GM23338 (cell line): ENCODE measurements at regions not wholly inside any gene's neighbourhood (a gene's known extent, or its start where the extent isn't known, plus 50 kb on each side); places are given as distances from the start of the nearest gene placed in this dataset.

Experiments used
- ATAC-seq: fragments of 200-7000 bp; cut with Tn5 transposase; 3 replicates; pipeline ENCODE4 v1.9.1; 2020
- DNase-seq: peaks from one replicate; pipeline ENCODE4 v3.0.0-alpha.2; 2015; ENCODE audit warnings: low spot score
- H2AFZ ChIP-seq: fragments of 200-600 bp; sonication (generic); 2 replicates; pipeline ENCODE4 v1.8.0; 2016; ENCODE audit warnings: antibody characterized with exemption, mild to moderate bottlenecking, moderate library complexity
- H3F3A ChIP-seq: fragments of 200-600 bp; sonication (generic); replicated peaks from 2 replicates; pipeline ENCODE4 v1.8.0; 2017; ENCODE audit warnings: antibody characterized with exemption, mixed run types, low read depth
- H3K27ac ChIP-seq: fragments of 200-600 bp; sonication (generic); 2 replicates; pipeline ENCODE4 v1.6.1; 2016; ENCODE audit warnings: low read depth
- H3K27me3 ChIP-seq: fragments of 200-600 bp; sonication (generic); 2 replicates; pipeline ENCODE4 v1.8.0; 2016; ENCODE audit warnings: mild to moderate bottlenecking, mixed run types, moderate library complexity; ENCODE audit not compliant: insufficient read depth
- H3K36me3 ChIP-seq: fragments of 200-600 bp; sonication (generic); 2 replicates; pipeline ENCODE4 v1.8.0; 2016; ENCODE audit warnings: mild to moderate bottlenecking; ENCODE audit not compliant: insufficient read depth
- H3K4me1 ChIP-seq: fragments of 200-600 bp; sonication (generic); 2 replicates; pipeline ENCODE4 v1.8.0; 2016; ENCODE audit warnings: mild to moderate bottlenecking, moderate library complexity; ENCODE audit not compliant: insufficient read depth
- H3K4me2 ChIP-seq: fragments of 200-600 bp; sonication (generic); 2 replicates; pipeline ENCODE4 v1.7.1; 2017; ENCODE audit warnings: mixed run types
- H3K4me3 ChIP-seq: fragments of 200-600 bp; sonication (generic); 2 replicates; pipeline ENCODE4 v1.6.1; 2016; ENCODE audit warnings: mixed run types
- H3K79me2 ChIP-seq: fragments of 200-600 bp; sonication (generic); replicated peaks from 2 replicates; pipeline ENCODE4 v1.8.0; 2017; ENCODE audit warnings: mild to moderate bottlenecking; ENCODE audit not compliant: insufficient read depth
- H3K9me2 ChIP-seq: fragments of 200-600 bp; sonication (generic); 2 replicates; pipeline ENCODE4 v1.8.0; 2017; ENCODE audit not compliant: insufficient read depth
- H4K20me1 ChIP-seq: fragments of 200-600 bp; sonication (generic); replicated peaks from 2 replicates; pipeline ENCODE4 v1.8.0; 2017; ENCODE audit warnings: mild to moderate bottlenecking; ENCODE audit not compliant: insufficient read depth
- H3K27ac Mint-ChIP-seq: 2 replicates; pipeline ENCODE4 v1.8.0; 2020; ENCODE audit warnings: inconsistent platforms, mild to moderate bottlenecking, moderate library complexity, mixed read lengths
- H3K27me3 Mint-ChIP-seq: 3 replicates; pipeline ENCODE4 v1.8.0; 2022; ENCODE audit warnings: low read depth, mild to moderate bottlenecking, moderate library complexity, mixed read lengths, inconsistent platforms; ENCODE audit not compliant: insufficient read depth, poor library complexity
- H3K36me3 Mint-ChIP-seq: 3 replicates; pipeline ENCODE4 v1.8.0; 2021; ENCODE audit warnings: low read depth, mild to moderate bottlenecking, inconsistent platforms, moderate library complexity, mixed read lengths
- H3K4me1 Mint-ChIP-seq: 3 replicates; pipeline ENCODE4 v1.8.0; 2020; ENCODE audit warnings: mild to moderate bottlenecking, inconsistent platforms, mixed read lengths
- H3K4me3 Mint-ChIP-seq: 3 replicates; pipeline ENCODE4 v1.8.0; 2021; ENCODE audit warnings: moderate library complexity, mild to moderate bottlenecking, inconsistent platforms, mixed read lengths
- H3K9me3 Mint-ChIP-seq: 3 replicates; pipeline ENCODE4 v1.8.0; 2020; ENCODE audit warnings: moderate library complexity, mild to moderate bottlenecking, inconsistent platforms, mixed read lengths
- CREB1 ChIP-seq: fragments of 250-450 bp; sonication (Bioruptor Pico); IDR thresholded peaks from 2 replicates; pipeline ENCODE4 v1.5.0; 2020; ENCODE audit warnings: low read depth, mild to moderate bottlenecking, moderate library complexity
- EZH2 ChIP-seq: fragments of 200-600 bp; sonication (generic); IDR thresholded peaks from one replicate; pipeline ENCODE4 v1.8.0; 2017; ENCODE audit warnings: antibody characterized with exemption, mild to moderate bottlenecking, low read depth; ENCODE audit not compliant: unreplicated experiment
- EZH2phosphoT487 ChIP-seq: fragments of 200-600 bp; sonication (generic); IDR thresholded peaks from one replicate; pipeline ENCODE4 v1.8.1; 2018; ENCODE audit warnings: antibody characterized with exemption; ENCODE audit not compliant: unreplicated experiment
- JUNB ChIP-seq: IDR thresholded peaks from one replicate; pipeline ENCODE4 v1.6.1; 2016; ENCODE audit warnings: antibody characterized with exemption; ENCODE audit not compliant: unreplicated experiment
- NANOG ChIP-seq: IDR thresholded peaks from 2 replicates; pipeline ENCODE4 v1.6.1; 2016; ENCODE audit warnings: antibody characterized with exemption, borderline replicate concordance
- POLR2AphosphoS5 ChIP-seq: IDR thresholded peaks from 2 replicates; pipeline ENCODE4 v1.6.1; 2016; ENCODE audit warnings: antibody characterized with exemption, low read depth
- STAT1 ChIP-seq: IDR thresholded peaks from one replicate; pipeline ENCODE4 v1.6.1; 2016; ENCODE audit warnings: antibody characterized with exemption; ENCODE audit not compliant: unreplicated experiment
- ZNF114 ChIP-seq: fragments of 250-450 bp; sonication (Bioruptor Pico); IDR thresholded peaks from 2 replicates; pipeline ENCODE4 v1.5.0; 2020; ENCODE audit warnings: mild to moderate bottlenecking, moderate library complexity
- ZNF331 ChIP-seq: fragments of 250-450 bp; sonication (Bioruptor Pico); IDR thresholded peaks from 2 replicates; pipeline ENCODE4 v1.5.0; 2020; ENCODE audit warnings: low read depth, mild to moderate bottlenecking, moderate library complexity
- TF ChIP-seq, protein P1 (sequence below), 2 experiments: fragments of 200-600 bp in 1 of 2; sonication (generic) in 1 of 2; conservative IDR thresholded peaks; 2 replicates each; pipeline versions ENCODE4 v1.5.1 to v1.6.1; 2016 to 2017; ENCODE audit warnings: antibody characterized with exemption in 2 of 2, low read depth in 2 of 2, mild to moderate bottlenecking in 2 of 2, moderate library complexity in 1 of 2
- TF ChIP-seq, protein P2 (sequence below): IDR thresholded peaks from 2 replicates; pipeline ENCODE4 v1.6.1; 2016; ENCODE audit warnings: antibody characterized with exemption
- TF ChIP-seq, protein P3 (sequence below): IDR thresholded peaks from one replicate; pipeline ENCODE4 v1.6.1; 2018; ENCODE audit warnings: antibody characterized with exemption; ENCODE audit not compliant: unreplicated experiment
- TF ChIP-seq, protein P4 (sequence below): fragments of 250-450 bp; sonication (Bioruptor Pico); IDR thresholded peaks from 2 replicates; pipeline ENCODE4 v1.5.0; 2020; ENCODE audit warnings: mild to moderate bottlenecking, moderate library complexity

- H3K27me3 Mint-ChIP-seq = peaks cover 2% of the 10 kb centered on the region
- DNase-seq (no peak), ATAC-seq (no peak)
- 0 out of 2 replicates have a peak, but pooled peaks cover under 1% of the 10 kb centered on the region for H3K4me1 ChIP-seq
- H3K27me3 ChIP-seq = no peaks in the 10 kb centered on the region
- no peak overlapping the region for H3K4me3 Mint-ChIP-seq
- peaks cover 5% of the 10 kb centered on the region; the same call in 1 of the 3 replicates for H3K9me3 Mint-ChIP-seq
- no peaks in the 10 kb centered on the region; the same call in 2 of the 3 replicates for H3K36me3 Mint-ChIP-seq
- H3K4me2 ChIP-seq = no peak overlapping the region
- TF ChIP-seq ZNF331 (CRISPR knock-in tag) (no peak), CREB1 (no peak), POLR2AphosphoS5 (no peak), EZH2 (no peak), ZNF114 (CRISPR knock-in tag) (no peak), NANOG (no peak), STAT1 (no peak), JUNB (no peak), EZH2phosphoT487 (no peak)
- TF ChIP-seq, protein P1, sequence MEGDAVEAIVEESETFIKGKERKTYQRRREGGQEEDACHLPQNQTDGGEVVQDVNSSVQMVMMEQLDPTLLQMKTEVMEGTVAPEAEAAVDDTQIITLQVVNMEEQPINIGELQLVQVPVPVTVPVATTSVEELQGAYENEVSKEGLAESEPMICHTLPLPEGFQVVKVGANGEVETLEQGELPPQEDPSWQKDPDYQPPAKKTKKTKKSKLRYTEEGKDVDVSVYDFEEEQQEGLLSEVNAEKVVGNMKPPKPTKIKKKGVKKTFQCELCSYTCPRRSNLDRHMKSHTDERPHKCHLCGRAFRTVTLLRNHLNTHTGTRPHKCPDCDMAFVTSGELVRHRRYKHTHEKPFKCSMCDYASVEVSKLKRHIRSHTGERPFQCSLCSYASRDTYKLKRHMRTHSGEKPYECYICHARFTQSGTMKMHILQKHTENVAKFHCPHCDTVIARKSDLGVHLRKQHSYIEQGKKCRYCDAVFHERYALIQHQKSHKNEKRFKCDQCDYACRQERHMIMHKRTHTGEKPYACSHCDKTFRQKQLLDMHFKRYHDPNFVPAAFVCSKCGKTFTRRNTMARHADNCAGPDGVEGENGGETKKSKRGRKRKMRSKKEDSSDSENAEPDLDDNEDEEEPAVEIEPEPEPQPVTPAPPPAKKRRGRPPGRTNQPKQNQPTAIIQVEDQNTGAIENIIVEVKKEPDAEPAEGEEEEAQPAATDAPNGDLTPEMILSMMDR (conservative IDR thresholded peaks at IDR 0.05; ENCODE audit: low read depth in 2 of 2) = no peak
- TF ChIP-seq, protein P2, sequence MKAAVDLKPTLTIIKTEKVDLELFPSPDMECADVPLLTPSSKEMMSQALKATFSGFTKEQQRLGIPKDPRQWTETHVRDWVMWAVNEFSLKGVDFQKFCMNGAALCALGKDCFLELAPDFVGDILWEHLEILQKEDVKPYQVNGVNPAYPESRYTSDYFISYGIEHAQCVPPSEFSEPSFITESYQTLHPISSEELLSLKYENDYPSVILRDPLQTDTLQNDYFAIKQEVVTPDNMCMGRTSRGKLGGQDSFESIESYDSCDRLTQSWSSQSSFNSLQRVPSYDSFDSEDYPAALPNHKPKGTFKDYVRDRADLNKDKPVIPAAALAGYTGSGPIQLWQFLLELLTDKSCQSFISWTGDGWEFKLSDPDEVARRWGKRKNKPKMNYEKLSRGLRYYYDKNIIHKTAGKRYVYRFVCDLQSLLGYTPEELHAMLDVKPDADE = no peak
- TF ChIP-seq, protein P3, sequence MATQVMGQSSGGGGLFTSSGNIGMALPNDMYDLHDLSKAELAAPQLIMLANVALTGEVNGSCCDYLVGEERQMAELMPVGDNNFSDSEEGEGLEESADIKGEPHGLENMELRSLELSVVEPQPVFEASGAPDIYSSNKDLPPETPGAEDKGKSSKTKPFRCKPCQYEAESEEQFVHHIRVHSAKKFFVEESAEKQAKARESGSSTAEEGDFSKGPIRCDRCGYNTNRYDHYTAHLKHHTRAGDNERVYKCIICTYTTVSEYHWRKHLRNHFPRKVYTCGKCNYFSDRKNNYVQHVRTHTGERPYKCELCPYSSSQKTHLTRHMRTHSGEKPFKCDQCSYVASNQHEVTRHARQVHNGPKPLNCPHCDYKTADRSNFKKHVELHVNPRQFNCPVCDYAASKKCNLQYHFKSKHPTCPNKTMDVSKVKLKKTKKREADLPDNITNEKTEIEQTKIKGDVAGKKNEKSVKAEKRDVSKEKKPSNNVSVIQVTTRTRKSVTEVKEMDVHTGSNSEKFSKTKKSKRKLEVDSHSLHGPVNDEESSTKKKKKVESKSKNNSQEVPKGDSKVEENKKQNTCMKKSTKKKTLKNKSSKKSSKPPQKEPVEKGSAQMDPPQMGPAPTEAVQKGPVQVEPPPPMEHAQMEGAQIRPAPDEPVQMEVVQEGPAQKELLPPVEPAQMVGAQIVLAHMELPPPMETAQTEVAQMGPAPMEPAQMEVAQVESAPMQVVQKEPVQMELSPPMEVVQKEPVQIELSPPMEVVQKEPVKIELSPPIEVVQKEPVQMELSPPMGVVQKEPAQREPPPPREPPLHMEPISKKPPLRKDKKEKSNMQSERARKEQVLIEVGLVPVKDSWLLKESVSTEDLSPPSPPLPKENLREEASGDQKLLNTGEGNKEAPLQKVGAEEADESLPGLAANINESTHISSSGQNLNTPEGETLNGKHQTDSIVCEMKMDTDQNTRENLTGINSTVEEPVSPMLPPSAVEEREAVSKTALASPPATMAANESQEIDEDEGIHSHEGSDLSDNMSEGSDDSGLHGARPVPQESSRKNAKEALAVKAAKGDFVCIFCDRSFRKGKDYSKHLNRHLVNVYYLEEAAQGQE = no peak
- TF ChIP-seq, protein P4, sequence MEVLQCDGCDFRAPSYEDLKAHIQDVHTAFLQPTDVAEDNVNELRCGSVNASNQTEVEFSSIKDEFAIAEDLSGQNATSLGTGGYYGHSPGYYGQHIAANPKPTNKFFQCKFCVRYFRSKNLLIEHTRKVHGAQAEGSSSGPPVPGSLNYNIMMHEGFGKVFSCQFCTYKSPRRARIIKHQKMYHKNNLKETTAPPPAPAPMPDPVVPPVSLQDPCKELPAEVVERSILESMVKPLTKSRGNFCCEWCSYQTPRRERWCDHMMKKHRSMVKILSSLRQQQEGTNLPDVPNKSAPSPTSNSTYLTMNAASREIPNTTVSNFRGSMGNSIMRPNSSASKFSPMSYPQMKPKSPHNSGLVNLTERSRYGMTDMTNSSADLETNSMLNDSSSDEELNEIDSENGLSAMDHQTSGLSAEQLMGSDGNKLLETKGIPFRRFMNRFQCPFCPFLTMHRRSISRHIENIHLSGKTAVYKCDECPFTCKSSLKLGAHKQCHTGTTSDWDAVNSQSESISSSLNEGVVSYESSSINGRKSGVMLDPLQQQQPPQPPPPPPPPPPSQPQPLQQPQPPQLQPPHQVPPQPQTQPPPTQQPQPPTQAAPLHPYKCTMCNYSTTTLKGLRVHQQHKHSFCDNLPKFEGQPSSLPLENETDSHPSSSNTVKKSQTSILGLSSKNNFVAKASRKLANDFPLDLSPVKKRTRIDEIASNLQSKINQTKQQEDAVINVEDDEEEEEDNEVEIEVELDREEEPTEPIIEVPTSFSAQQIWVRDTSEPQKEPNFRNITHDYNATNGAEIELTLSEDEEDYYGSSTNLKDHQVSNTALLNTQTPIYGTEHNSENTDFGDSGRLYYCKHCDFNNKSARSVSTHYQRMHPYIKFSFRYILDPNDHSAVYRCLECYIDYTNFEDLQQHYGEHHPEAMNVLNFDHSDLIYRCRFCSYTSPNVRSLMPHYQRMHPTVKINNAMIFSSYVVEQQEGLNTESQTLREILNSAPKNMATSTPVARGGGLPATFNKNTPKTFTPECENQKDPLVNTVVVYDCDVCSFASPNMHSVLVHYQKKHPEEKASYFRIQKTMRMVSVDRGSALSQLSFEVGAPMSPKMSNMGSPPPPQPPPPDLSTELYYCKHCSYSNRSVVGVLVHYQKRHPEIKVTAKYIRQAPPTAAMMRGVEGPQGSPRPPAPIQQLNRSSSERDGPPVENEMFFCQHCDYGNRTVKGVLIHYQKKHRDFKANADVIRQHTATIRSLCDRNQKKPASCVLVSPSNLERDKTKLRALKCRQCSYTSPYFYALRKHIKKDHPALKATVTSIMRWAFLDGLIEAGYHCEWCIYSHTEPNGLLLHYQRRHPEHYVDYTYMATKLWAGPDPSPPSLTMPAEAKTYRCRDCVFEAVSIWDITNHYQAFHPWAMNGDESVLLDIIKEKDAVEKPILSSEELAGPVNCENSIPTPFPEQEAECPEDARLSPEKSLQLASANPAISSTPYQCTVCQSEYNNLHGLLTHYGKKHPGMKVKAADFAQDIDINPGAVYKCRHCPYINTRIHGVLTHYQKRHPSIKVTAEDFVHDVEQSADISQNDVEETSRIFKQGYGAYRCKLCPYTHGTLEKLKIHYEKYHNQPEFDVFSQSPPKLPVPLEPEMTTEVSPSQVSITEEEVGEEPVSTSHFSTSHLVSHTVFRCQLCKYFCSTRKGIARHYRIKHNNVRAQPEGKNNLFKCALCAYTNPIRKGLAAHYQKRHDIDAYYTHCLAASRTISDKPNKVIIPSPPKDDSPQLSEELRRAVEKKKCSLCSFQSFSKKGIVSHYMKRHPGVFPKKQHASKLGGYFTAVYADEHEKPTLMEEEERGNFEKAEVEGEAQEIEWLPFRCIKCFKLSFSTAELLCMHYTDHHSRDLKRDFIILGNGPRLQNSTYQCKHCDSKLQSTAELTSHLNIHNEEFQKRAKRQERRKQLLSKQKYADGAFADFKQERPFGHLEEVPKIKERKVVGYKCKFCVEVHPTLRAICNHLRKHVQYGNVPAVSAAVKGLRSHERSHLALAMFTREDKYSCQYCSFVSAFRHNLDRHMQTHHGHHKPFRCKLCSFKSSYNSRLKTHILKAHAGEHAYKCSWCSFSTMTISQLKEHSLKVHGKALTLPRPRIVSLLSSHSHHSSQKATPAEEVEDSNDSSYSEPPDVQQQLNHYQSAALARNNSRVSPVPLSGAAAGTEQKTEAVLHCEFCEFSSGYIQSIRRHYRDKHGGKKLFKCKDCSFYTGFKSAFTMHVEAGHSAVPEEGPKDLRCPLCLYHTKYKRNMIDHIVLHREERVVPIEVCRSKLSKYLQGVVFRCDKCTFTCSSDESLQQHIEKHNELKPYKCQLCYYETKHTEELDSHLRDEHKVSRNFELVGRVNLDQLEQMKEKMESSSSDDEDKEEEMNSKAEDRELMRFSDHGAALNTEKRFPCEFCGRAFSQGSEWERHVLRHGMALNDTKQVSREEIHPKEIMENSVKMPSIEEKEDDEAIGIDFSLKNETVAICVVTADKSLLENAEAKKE = no peak
- H3K79me2 ChIP-seq = no peaks in the 10 kb centered on the region
- H3K4me1 Mint-ChIP-seq = peaks cover 7% of the 10 kb centered on the region; the same call in 1 of the 3 replicates
- H4K20me1 ChIP-seq = no peaks in the 10 kb centered on the region
- H3K27ac Mint-ChIP-seq = no peak overlapping the region
- no peaks in the 10 kb centered on the region for H3F3A ChIP-seq
- H3K4me3 ChIP-seq = no peak overlapping the region
- H2AFZ ChIP-seq = no peak overlapping the region
- no peaks in the 10 kb centered on the region for H3K36me3 ChIP-seq
- 0 out of 2 replicates have a peak, but pooled peaks cover 3% of the 10 kb centered on the region for H3K9me2 ChIP-seq
- H3K27ac ChIP-seq = no peak overlapping the region
Observed at GRCh38 chr19:32012886-32013631, 332.4 kb upstream of the ZNF507 start.
